PC-9 (cell line): ENCODE measurements at regions not wholly inside any gene's neighbourhood (a gene's known extent, or its start where the extent isn't known, plus 50 kb on each side); places are given as distances from the start of the nearest gene placed in this dataset.

Experiments
- BruUV-seq: library from RNA; stranded (reverse); fragments of 400-500 nt; replicated peaks from 2 replicates; lab custom pipeline; 2021; lab: Mats Ljungman, UMichigan
- CTCF ChIA-PET: fragments of 300-600 bp; sonication (Branson Sonifier 250); formaldehyde crosslinking; loops from one replicate; lab custom pipeline; 2022; ENCODE audit warnings: antibody characterized with exemption; lab: Charles Lee
- POLR2A ChIA-PET: fragments of 300-600 bp; sonication (Branson Sonifier 250); formaldehyde crosslinking; loops from one replicate; lab custom pipeline; 2022; ENCODE audit warnings: antibody characterized with exemption; ENCODE audit not compliant: unreplicated experiment; lab: Charles Lee
- DNase-seq, 2 experiments: peaks; one replicate each; pipeline versions ENCODE4 v3.0.0 to v3.0.0-alpha.2; 2015 to 2022; ENCODE audit warnings: mixed read lengths in 1 of 2
- H2AFZ ChIP-seq: fragments of 200-600 bp; sonication (generic); 2 replicates; pipeline ENCODE4 v1.8.1; 2017; ENCODE audit warnings: antibody characterized with exemption
- H3F3A ChIP-seq: fragments of 200-600 bp; sonication (generic); 2 replicates; pipeline ENCODE4 v1.8.1; 2017; ENCODE audit warnings: antibody characterized with exemption, mild to moderate bottlenecking, low read depth; ENCODE audit not compliant: insufficient read depth
- H3K27ac ChIP-seq: fragments of 200-600 bp; sonication (generic); 2 replicates; pipeline ENCODE4 v1.6.1; 2016; ENCODE audit warnings: mixed run types
- H3K27me3 ChIP-seq: fragments of 200-600 bp; sonication (generic); 2 replicates; pipeline ENCODE4 v1.6.1; 2016; ENCODE audit warnings: low read depth, mixed run types; ENCODE audit not compliant: insufficient read depth
- H3K36me3 ChIP-seq: fragments of 200-600 bp; sonication (generic); 2 replicates; pipeline ENCODE4 v1.6.1; 2016; ENCODE audit warnings: low read depth, mixed run types
- H3K4me1 ChIP-seq: fragments of 200-600 bp; sonication (generic); replicated peaks from 2 replicates; pipeline ENCODE4 v1.6.1; 2016; ENCODE audit warnings: mixed run types; ENCODE audit not compliant: insufficient read depth
- H3K4me2 ChIP-seq: fragments of 200-600 bp; sonication (generic); 2 replicates; pipeline ENCODE4 v1.6.1; 2017; ENCODE audit warnings: mixed run types
- H3K4me3 ChIP-seq: fragments of 200-600 bp; sonication (generic); 2 replicates; pipeline ENCODE4 v1.6.1; 2016; ENCODE audit warnings: mixed run types
- H3K79me2 ChIP-seq: fragments of 200-600 bp; sonication (generic); 2 replicates; pipeline ENCODE4 v1.6.1; 2017; ENCODE audit warnings: low read depth, mixed run types
- H3K9me2 ChIP-seq: fragments of 200-600 bp; sonication (generic); 2 replicates; pipeline ENCODE4 v1.8.1; 2017; ENCODE audit warnings: mild to moderate bottlenecking; ENCODE audit not compliant: insufficient read depth
- H3K9me3 ChIP-seq: fragments of 200-600 bp; sonication (generic); 2 replicates; pipeline ENCODE4 v1.8.1; 2016; ENCODE audit warnings: low read depth; ENCODE audit not compliant: insufficient read depth
- H4K20me1 ChIP-seq: fragments of 200-600 bp; sonication (generic); 2 replicates; pipeline ENCODE4 v1.8.1; 2017; ENCODE audit not compliant: insufficient read depth
- CTCF ChIP-seq: fragments of 200-600 bp; sonication (generic); conservative IDR thresholded peaks from 2 replicates; pipeline ENCODE4 v1.6.1; 2017; ENCODE audit warnings: mixed run types, antibody characterized with exemption, mild to moderate bottlenecking, moderate library complexity
- EZH2 ChIP-seq: fragments of 200-600 bp; sonication (generic); IDR thresholded peaks from 2 replicates; pipeline ENCODE4 v1.8.0; 2017; ENCODE audit warnings: antibody characterized with exemption, low read depth
- intact Hi-C: fragments of 100-400 bp; cut with micrococcal nuclease; formaldehyde crosslinking; loops from one replicate; pipeline ENCODE4 v1.10.0; 2022; ENCODE audit not compliant: unreplicated experiment

- H4K20me1 ChIP-seq: no peaks in the 10 kb centered on the region
- no peaks in the 10 kb centered on the region for H3K9me3 ChIP-seq
- no peak for DNase-seq
- intact Hi-C loops: loop anchor here (10.0 kb wide), 2 partner anchors 155 to 815 kb away; no protein-coding TSS in a partner anchor
- H3F3A ChIP-seq: no peaks in the 10 kb centered on the region
- TF ChIP-seq EZH2 (no peak), CTCF (no peak)
- H3K4me2 ChIP-seq: no peak overlapping the region
- H3K36me3 ChIP-seq: no peaks in the 10 kb centered on the region
- H2AFZ ChIP-seq: no peak overlapping the region
- POLR2A ChIA-PET: no interaction called here
- H3K9me2 ChIP-seq: no peaks in the 10 kb centered on the region
- no peak overlapping the region for H3K4me3 ChIP-seq
- no TSS peak for BruUV-seq
- no peaks in the 10 kb centered on the region for H3K27me3 ChIP-seq
- no peaks in the 10 kb centered on the region for H3K4me1 ChIP-seq
- H3K79me2 ChIP-seq: no peaks in the 10 kb centered on the region
- H3K27ac ChIP-seq: no peak overlapping the region
- CTCF ChIA-PET: no interaction called here
Observed at GRCh38 chr10:31599626-31600504, 280.8 kb downstream of the ZEB1 start.

- Histone ChIP-seq H3K27me3 (no peaks in the 10 kb centered on the region), H3K9me2 (no peaks in the 10 kb centered on the region), H3K4me3 (no peak overlapping the region), H3K4me2 (no peak overlapping the region), H2AFZ (no peak overlapping the region), H3K4me1 (no peaks in the 10 kb centered on the region), H3K27ac (no peak overlapping the region), H3K79me2 (no peaks in the 10 kb centered on the region), H3F3A (no peaks in the 10 kb centered on the region), H3K9me3 (no peaks in the 10 kb centered on the region), H4K20me1 (no peaks in the 10 kb centered on the region), H3K36me3 (no peaks in the 10 kb centered on the region)
- TF ChIP-seq CTCF (no peak), EZH2 (no peak)
- DNase-seq: no peak
- ChIA-PET POLR2A (no interaction called here), CTCF (no interaction called here)
- intact Hi-C loops: no loop called here
- no TSS peak for BruUV-seq
Observed at GRCh38 chr10:31596765-31597164, 277.7 kb downstream of the ZEB1 start.

- TF ChIP-seq EZH2 (no peak), CTCF (no peak)
- Histone ChIP-seq H4K20me1 (no peaks in the 10 kb centered on the region), H3K79me2 (no peaks in the 10 kb centered on the region), H3K27me3 (no peaks in the 10 kb centered on the region), H3K36me3 (no peaks in the 10 kb centered on the region), H3K9me2 (no peaks in the 10 kb centered on the region), H3K4me2 (no peak overlapping the region), H3K4me1 (no peaks in the 10 kb centered on the region), H3F3A (no peaks in the 10 kb centered on the region), H3K4me3 (no peak overlapping the region), H3K27ac (no peak overlapping the region), H2AFZ (no peak overlapping the region), H3K9me3 (no peaks in the 10 kb centered on the region)
- DNase-seq: no peak
- no TSS peak for BruUV-seq
- POLR2A ChIA-PET: no interaction called here
- intact Hi-C loops: no loop called here
- CTCF ChIA-PET: no interaction called here
Observed at GRCh38 chr10:31595992-31596391, 277.0 kb downstream of the ZEB1 start.
